GM18511 (cell line): ENCODE measurements at regions not wholly inside any gene's neighbourhood (a gene's known extent, or its start where the extent isn't known, plus 50 kb on each side); places are given as distances from the start of the nearest gene placed in this dataset.
"Not testable (repeated sequence)": the region's sequence is repeated elsewhere in the genome, so short reads cannot be mapped to it uniquely, and the experiment has no call there.

Experiments used
- ATAC-seq: cut with Tn5 transposase; IDR thresholded peaks from one replicate; pipeline ENCODE4 v1.9.1; 2021; ENCODE audit warnings: mild to moderate bottlenecking, moderate library complexity; ENCODE audit not compliant: unreplicated experiment

DNA sequence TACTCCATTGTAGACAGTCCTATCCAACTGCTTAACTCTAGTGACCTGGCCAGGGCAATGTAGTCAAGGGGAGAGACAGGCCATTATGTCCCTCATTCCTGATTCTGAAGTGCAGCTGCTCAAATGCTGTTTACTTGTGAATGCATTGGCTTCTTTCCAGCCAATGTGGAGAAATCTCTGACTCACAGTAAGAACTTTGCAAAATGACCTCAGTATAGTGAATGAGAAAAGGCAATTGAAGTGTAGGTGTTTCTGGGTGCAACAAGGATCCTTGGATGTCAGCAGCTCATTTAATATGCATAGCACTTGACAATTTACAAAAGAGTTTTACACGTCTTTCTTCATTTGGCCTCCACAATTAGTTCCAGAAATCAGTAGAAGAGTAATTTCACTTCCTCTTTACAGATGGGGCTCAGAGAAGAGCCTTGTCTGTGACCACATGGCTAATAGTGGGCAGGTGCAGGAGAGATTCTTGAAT is 367.2 kb downstream of the OSTF1 start:
- peak; percentile 97 for ATAC-seq

DNA sequence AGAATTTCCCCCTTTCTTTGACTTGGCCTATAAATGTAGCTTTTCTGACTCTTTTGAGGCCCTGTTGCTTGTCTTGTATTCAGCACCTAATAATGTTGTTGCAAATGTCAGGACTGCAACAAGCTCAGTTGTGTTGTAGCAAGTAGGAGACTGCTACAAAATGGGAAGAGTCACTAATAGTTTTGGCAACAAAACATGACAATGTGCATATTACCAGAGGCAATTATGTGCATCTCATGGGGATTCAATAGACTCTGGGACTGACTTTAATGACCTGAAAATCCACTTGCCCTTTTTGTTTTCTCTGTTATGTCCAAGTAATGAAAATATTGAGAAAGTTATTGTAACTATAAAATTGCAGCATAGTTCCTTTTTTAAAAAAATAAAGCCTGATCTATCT is 368.4 kb downstream of the OSTF1 start:
- ATAC-seq, result no peak

DNA sequence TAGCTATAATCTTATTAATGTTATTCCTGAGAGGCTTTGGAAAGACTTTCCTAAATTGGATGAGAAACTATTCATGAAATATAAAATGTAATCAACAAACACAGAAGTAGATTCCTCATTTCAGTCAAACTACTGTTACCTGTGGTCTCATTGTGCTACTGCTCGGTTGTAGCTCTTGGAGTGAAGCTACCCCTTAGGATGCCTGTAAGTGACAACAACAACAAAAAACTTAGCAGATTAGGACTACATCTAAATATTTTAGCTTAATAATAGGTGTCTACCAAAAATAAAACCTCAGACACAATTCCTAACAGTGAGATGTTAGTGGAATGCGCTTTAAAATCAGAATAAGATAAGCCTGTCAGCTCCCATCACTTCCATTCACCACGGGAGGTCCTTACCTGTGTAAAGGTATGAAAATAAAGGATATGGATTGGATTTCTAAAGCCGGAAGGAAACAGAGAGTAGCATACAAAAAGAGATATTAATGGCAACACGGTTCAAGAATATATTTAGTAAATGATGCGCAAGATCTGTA is 369.2 kb downstream of the OSTF1 start:
- no peak for ATAC-seq

DNA sequence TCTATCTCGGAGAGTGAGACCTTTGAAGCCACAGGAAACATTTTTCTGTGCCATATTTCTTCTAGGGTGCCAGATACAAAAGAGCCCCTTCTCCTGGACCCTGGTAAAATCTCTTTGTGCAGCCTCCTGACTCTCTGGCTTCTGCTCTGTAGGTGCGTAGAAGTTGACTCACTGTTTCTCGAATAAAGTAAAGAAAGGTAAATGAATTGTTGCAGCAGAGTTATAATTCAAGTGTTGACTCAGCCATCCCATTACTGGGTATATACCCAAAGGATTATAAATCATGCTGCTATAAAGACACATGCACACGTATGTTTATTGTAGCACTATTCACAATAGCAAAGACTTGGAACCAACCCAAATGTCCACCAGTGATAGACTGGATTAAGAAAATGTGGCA is 371.0 kb downstream of the OSTF1 start:
- not testable (repeated sequence) for ATAC-seq

DNA sequence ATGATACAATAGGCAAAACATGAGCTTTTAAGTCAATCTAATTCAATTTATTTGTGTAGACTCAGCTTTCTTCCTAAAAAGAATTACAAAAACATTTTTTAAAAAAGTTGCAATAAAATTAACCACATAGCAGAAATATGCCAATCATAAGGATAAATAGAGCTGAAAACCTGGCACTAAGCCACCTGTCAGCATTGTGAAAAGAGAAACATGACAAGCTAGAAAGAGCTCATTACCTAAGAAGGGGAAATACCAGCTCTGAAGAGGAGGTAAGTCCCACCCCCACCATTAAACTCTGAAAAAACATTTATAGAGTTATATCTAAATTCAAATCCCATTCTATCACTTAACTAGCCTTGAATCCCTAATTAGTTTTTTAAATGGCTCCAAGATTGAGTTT is 372.9 kb downstream of the OSTF1 start:
- no peak for ATAC-seq

DNA sequence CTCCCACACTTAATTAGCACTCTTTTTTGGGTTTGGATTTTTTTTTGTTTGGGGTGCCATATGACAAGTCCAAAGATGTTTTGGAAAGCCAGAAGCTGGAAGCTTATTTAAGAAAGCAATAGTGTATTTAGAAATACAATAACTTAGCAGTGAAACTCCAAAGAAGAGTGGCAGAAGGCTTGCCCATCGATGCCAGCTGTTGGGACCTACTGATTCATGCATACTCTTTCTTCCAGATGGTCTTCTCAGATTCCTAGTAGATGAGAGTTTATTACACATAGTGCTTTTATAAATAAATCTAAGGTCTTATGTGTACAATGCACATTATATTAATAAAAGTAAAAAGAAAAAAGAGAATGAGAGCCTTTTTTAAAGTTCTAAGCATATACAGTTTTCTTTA is 374.6 kb downstream of the OSTF1 start:
- no peak for ATAC-seq

DNA sequence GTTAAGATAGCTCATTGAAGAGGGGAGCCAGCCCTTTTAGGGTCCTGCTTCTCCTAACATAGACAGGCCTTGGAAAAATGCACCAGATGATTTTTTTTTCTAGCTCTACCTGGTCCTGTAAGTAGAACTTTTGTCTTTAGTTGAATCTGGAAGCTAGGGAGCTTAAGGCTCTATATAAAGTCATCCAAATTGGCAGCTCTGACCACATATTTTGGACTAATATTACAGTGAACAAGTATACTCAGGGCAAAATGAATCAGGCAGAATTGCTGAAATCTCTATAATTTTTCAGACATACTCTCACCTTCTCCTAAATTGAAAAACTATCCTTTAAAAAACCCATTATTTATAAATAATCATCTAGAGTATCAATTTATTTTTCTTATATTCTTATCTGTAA is 375.6 kb downstream of the OSTF1 start:
- no peak for ATAC-seq

DNA sequence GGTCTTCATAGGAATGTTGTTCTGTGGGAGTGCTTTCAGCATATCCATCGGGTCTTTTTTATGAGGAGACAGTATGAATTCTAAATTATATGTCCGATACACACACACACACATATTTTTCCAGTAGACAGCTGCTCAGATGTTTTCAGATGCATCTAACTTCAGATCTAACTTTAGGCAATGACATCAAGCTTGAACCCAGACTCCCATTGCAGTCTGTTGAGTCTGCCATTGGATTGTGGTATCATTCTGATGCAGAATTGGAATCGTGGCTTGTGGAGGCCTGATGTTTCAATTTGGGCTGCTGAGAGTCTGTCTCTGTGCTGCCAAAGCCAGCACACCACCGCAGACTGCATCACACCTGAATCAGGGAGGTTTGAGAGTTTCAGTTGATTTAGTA is 376.4 kb downstream of the OSTF1 start:
- ATAC-seq, result no peak

DNA sequence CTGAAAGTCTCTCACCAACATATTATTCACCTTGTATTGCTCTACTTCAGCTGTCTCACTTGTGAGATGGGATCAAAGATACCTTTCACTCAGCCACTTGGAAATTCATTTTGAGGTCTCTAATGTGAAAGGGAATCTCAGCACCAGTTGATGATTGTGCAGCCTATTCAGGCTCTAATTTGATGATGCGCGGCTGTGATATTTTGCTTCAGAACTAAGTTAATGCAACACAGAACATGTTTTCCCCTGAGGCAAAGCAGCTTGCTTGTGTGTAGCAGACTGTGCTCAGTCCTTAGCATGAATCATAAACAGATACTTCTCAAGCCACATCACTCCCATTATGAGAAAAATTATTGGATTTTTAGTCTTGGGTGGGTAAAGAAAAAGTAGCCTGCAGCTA is 378.8 kb downstream of the OSTF1 start:
- no peak for ATAC-seq

DNA sequence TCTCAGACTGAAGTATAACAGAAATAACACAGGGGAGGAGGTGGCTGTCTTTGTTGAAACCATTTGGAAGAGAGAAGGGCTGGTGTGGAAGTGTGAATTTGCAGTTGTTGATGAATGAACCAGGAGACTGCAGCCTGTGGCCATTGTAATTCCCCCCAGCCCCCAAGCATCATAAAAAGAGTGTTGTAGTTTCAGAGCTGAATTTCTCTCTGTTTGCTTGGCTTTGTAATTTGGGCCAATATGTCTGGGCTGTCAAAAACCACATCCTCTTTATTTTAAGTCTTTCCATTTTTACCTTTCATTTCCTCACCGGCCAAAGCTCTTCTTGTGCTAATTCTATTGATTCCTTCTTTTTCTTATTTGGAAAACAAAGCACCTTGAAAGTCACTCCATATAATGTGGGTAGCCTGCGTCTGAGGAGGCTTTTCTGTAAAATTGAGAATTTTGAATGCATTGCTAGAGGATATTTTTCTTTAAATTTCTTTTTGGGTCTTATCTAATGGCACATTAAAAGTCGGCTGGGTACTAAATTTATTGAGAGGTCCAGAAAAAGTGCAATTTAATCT is 383.3 kb downstream of the OSTF1 start:
- peak; percentile 52 for ATAC-seq

DNA sequence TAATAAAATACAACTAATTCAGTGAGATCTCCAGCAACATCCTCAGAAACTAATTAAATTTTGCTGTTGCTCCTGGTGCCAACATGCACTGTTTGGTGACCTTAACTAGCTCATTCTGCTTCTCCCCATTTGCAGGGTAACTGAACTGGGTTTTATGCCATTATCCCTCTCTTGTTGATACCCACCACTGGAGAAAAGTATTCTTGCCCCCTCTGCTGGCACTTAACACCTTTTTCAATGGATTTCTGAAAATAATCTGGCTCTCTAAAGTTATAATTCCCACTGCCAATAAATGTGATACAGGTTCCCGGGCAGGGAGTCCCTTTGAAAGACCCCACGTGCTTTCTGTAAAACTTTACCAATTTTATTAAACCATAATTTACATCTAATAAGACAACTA is 394.3 kb downstream of the OSTF1 start:
- ATAC-seq, result no peak

DNA sequence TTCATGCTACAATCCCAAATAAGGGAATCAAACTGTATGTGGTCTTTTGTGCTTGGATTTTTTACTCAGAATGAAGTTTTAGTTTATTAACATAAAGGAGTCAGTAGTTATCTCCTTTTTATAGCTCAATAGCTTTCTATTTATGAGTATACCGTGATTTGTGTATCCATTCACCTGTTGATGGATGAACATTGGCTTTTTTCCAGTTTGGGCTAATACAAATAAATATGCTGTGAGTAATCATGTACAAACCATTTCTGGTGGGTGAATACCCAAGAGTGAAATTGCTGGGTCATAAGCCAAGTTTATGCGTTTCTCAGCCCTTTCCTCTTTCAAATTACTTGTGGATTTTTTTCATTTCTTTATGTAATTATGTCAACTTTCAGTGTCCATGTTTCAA is 395.3 kb downstream of the OSTF1 start:
- no peak for ATAC-seq

DNA sequence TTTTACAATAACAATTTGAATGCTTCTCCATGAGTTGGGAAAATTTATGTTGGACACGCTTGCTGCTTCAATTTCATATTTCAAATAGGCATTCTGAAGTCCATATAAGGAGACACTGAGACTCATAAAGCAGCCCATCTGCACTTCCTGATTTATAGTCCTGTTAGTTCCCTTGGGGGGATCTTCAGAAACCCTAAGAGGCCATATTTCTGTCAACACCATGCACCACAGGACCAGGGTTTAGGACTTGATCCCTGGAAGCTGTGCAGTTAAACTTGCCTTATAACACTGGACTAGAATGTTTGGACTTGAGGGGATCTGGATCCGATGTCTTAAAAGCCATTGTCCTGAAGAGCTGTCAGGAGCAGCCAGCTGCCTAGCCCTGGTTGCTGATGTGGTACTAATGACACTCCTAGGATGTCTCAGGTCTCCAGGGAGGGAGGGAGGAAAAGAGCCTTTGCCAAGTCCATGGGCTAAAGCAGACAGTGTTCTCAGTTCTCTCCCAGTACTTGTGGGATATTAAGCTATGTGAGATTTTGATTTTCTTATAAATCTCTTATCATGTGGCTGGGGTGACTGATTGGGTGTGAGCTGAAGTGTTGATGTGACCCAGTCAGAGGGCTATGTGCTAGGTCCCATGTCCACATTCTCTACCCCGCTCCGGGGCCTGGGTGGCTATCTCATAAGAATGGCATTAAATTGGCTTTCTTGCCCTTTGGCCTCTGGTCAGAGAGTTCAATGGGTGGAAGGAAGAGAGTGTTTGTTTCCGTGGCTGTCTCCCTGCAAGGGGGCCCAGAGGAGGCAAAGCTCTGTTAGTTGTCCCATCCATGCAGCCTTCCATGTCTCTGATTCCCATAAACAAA is 399.8 kb downstream of the OSTF1 start:
- ATAC-seq, result no peak

DNA sequence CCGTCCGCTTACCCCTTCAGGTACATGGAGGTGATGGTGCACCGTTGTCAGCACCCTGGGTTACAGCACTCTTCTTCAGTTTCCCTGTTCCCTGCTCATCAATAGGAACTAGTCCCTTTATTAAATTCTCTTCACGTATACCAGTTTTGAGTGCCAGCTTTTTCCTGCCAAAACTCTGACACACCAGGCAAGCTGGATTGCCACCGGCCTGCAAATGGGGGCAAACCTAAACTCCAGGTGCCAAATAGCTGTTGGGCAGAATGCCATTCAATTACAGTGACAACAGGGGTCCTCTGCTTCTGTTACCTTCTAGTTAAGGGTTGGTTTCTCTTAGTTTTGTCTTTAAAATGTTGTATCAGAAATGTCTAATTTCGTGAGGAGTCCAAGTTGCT is 400.4 kb downstream of the OSTF1 start:
- no peak for ATAC-seq

DNA sequence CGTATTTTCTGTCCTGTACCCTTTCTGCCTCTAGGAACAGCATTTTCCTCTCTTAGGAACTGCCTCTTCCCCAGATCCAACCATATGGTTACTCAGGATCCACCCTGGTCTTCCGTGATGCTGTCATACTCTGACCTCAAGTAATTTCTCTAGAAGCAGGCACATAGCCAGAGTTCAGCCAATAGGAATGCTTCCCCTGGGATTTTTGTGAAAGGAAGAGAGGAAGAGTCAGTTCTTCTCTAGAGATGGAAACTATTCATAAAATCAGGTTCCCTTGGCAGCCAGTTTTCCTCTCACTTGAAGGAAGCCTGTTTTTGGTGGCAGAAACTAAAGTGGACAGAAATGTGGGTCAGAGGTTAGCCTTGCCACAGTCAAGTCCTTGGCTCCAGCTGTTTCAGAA is 400.1 kb upstream of the PCSK5 start:
- no peak for ATAC-seq

DNA sequence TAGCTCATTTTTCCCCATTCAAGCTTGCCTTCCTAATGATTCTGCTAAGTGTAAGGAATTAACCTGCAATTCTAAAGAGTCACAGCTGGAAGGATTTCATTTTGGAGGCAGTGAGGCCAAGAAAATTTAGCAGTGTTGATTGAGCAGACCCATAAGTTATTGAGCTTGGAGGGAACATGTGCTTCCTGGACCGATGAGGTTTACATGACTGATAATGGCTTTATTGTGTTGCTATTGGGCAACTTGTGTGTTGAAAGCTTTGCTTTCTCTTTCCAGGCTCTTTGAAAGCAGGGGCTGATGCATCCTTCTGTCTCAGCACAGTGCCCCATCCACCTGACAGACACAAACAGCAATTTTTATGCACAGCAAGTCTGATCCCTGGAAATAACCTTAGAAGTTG is 398.9 kb upstream of the PCSK5 start:
- ATAC-seq, result no peak

DNA sequence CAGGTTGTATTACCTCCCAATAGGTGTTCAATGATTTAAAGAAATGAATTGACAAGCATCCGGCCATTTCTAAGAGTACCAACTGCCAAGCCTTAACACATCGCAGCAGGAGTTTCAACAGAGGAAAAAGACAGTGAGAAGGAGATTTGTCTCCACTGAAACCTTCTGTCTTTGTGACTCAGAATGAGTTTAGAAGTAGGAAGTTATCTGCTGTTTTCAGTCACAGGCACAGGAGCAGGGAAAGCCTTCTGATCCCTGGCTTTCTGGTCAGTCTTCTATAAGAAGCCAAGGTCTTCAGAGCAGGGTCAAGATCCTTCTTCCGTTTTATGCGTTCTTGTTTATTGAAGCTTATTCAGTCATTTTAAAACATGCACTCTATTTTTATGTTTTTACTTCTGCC is 390.7 kb upstream of the PCSK5 start:
- ATAC-seq, result no peak

DNA sequence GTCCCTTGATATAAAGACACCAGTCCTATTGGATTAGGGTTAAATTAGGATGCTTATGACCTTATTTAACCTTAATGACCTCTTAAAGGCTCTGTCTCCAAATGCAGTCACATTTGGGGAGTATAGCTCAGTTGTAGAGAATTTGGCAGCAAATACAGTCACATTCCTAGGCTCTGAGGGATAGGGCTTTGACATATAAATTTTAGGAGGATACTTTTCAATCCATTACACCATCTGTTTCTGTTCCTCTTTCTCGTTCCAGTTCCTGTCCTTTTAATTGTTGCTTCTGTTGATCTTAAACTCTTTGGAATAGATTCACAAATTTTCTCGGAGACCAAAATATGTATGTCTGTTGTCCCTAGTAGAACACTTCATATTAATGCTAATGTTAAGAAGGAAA is 390.0 kb upstream of the PCSK5 start:
- ATAC-seq, result no peak

DNA sequence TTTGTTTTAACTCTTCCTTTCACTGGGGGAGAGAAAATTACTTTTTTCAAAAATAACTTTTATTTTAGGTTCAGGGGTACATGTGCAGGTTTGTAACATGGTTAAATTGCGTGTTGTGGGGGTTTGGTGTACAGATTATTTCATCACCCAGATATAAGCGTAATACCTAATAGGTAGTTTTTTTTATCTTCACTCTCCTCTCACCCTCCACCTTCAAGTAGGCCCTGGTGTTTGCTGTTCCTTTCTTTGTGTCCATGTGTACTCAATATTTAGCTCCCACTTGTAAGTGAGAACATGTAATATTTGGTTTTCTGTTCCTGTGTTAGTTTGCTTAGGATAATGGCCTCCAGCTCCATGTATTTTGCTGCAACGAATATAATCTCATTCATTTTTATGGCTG is 389.5 kb upstream of the PCSK5 start:
- not testable (repeated sequence) for ATAC-seq

DNA sequence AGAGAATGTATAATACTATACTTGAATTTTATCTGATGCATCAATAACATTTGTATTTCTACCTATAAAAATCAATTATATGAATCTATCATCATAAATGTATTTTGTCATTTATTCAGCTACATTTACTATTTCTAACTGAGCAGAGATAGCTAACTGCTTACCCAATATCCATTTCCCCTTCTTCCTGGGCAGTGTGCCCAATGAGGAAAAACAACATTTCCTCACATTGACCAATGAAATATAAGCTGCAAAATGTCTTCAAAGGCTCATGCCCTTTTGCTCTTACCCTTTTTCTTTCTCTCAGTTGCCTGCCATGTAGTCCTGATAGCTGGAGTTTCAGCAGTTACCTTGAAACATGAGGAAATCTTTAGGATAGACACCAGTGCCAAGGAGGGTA is 385.8 kb upstream of the PCSK5 start:
- no peak for ATAC-seq

DNA sequence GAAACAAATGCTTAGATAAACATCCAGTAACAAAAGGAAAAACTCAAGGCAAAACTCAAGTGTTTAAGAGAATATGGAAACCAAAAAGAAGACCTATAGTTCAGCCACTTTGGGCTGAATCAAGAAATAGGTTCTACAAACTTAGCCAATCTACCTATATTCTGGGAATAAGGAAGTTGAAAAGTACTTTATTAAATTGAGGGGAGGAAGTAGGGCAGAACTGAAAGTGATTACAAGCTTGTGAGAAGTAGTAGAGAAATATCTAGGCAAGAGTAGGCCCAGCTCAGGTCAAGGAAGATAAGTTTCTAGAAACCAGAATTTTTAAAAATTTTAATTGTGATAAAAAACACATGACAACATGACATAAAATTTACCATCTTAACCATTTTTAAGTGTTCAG is 384.8 kb upstream of the PCSK5 start:
- ATAC-seq, result no peak

DNA sequence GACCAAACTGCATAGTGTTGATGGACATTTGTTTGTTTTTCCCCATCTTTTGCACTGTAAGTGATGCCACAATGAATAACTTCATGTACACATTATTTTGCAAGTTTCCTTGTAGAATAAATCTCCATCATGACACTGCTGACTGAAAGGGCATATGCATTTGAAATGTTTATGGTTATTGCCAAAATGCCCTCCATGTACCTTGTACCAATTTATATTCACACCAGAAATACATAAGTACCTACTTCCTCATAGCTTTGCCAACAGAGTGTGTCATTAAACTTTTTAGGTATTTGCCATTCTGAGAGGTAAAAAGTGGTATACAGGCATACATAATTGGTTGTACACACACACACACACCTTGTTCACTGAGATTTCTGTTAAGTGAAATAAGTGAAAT is 361.0 kb upstream of the PCSK5 start:
- ATAC-seq, result no peak
